LHCN-M2 (cell line): ENCODE measurements at regions not wholly inside any gene's neighbourhood (a gene's known extent, or its start where the extent isn't known, plus 50 kb on each side); places are given as distances from the start of the nearest gene placed in this dataset.
A peak's percentile ranks its signal among the peaks of the same experiment; 100 is the strongest.

Experiments used
- DNase-seq: peaks from one replicate; pipeline ENCODE4 v3.0.0-alpha.2; 2012; ENCODE audit warnings: low read depth

GRCh38 chr14:32254952-32255679, 52.0 kb upstream of the RNU6-8 start:
- DNase-seq = peak; percentile 62

GRCh38 chr14:32255789-32256188, 52.7 kb upstream of the RNU6-8 start:
- DNase-seq = no peak

GRCh38 chr14:32256576-32256975, 53.5 kb upstream of the RNU6-8 start:
- no peak for DNase-seq

- no peak for DNase-seq
These were observed 55.4 kb upstream of the RNU6-8 start for GRCh38 chr14:32258336-32258993.

GRCh38 chr14:32259368-32260013, 56.4 kb upstream of the RNU6-8 start:
- peak; percentile 73 for DNase-seq

- no peak for DNase-seq
These were observed 61.0 kb upstream of the RNU6-8 start for GRCh38 chr14:32263939-32264567.

GRCh38 chr14:32265584-32265983, 62.5 kb upstream of the RNU6-8 start:
- no peak for DNase-seq

GRCh38 chr14:32277998-32278397, 51.1 kb upstream of the AKAP6 start:
- DNase-seq = no peak
